GM13976 (cell line): ENCODE measurements at regions not wholly inside any gene's neighbourhood (a gene's known extent, or its start where the extent isn't known, plus 50 kb on each side); places are given as distances from the start of the nearest gene placed in this dataset.

Source experiments
- DNase-seq: peaks from one replicate; pipeline ENCODE4 v3.0.0; 2012; ENCODE audit warnings: low spot score
- CTCF ChIP-seq: IDR thresholded peaks from 2 replicates; pipeline ENCODE4 v1.5.1; 2012; ENCODE audit warnings: borderline replicate concordance, mild to moderate bottlenecking; ENCODE audit not compliant: insufficient read depth; ENCODE audit errors: extremely low read depth, missing control alignments, control extremely low read depth
- in situ Hi-C: fragments of 300-500 bp; cut with MboI; formaldehyde crosslinking; loops from one replicate; pipeline ENCODE4 v1.12.0; 2022; ENCODE audit warnings: low sequenced_read_pairs, mixed read lengths, inconsistent platforms; ENCODE audit not compliant: unreplicated experiment

- in situ Hi-C loops = loop anchor here (10.0 kb wide), 1 partner anchor 83 kb away; no protein-coding TSS in a partner anchor
- no peak for TF ChIP-seq CTCF
- no peak for DNase-seq
Observed at GRCh38 chr20:43837856-43838702, 76.6 kb upstream of the TOX2 start.

- no peak for TF ChIP-seq CTCF
- DNase-seq = no peak
- in situ Hi-C loops = loop anchor here (10.0 kb wide), 1 partner anchor 82 kb away; no protein-coding TSS in a partner anchor
Observed at GRCh38 chr20:43836790-43837189, 77.9 kb upstream of the TOX2 start.

GRCh38 chr20:43835944-43836508, 78.6 kb upstream of the TOX2 start:
- in situ Hi-C loops = loop anchor here (10.0 kb wide), 1 partner anchor 81 kb away; no protein-coding TSS in a partner anchor

GRCh38 chr20:43833511-43834395, 80.9 kb upstream of the TOX2 start:
- DNase-seq = no peak
- TF ChIP-seq CTCF = no peak
- in situ Hi-C loops = loop anchor here (10.0 kb wide), 1 partner anchor 79 kb away; no protein-coding TSS in a partner anchor

More at GRCh38 chr20:43835944-43836508, 78.6 kb upstream of the TOX2 start:
- no peak for TF ChIP-seq CTCF
- DNase-seq = no peak

- no peak for TF ChIP-seq CTCF
- no peak for DNase-seq
- in situ Hi-C loops = loop anchor here (10.0 kb wide), 1 partner anchor 78 kb away; no protein-coding TSS in a partner anchor
Observed at GRCh38 chr20:43832961-43833360, 81.7 kb upstream of the TOX2 start.
